HG03175 (cell line): ENCODE measurements at regions not wholly inside any gene's neighbourhood (a gene's known extent, or its start where the extent isn't known, plus 50 kb on each side); places are given as distances from the start of the nearest gene placed in this dataset.
"Not testable (repeated sequence)": the region's sequence is repeated elsewhere in the genome, so short reads cannot be mapped to it uniquely, and the experiment has no call there.

ENCODE experiments used
- ATAC-seq: cut with Tn5 transposase; IDR thresholded peaks from one replicate; pipeline ENCODE4 v1.9.1; 2021; ENCODE audit warnings: mild to moderate bottlenecking, moderate library complexity; ENCODE audit not compliant: unreplicated experiment

DNA sequence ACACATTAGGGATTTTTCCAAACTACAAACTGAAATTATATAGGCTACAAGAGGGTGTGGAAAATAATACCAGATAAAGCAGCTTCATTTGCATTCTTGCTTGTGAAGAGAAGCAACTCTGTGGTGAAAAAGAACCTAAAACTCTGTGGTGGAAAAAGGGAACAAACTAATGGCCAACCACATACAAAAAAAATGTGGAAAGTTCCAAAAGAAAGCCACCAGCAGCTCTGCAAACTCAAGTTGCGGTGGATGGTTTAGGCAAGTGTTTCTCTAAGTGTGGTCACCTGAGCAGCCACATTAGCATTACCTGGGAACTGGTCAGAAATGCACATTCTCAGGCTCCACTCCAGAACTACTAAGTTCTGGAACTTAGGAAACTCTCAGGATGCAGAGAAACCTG is 586.4 kb downstream of the ACTL7B start:
- no peak for ATAC-seq

GRCh38 chr9:108265065-108265464 is 590.7 kb downstream of the ACTL7B start:
- ATAC-seq, result no peak

DNA sequence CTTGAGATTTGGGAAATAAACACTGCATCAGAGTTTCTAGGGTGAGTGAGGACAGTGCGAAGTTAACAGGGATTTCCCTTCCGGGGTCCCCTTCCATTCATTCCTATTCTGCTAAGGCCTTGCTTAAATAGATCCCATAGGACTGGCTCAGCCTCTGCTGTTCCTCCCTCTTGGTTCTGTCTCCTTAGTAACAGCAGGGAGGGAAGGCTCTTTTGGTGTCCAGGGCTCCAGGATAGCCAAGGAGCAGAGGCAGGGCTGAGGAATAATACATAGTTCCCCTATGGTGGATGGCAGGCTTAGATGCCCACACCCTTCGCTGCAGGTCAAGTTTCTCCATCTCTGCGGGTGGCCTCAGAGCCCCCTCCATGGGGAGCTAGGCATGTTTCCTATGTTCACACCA is 591.7 kb downstream of the ACTL7B start:
- ATAC-seq, result no peak

GRCh38 chr9:108262836-108263235 is 593.0 kb downstream of the ACTL7B start:
- ATAC-seq, result no peak

DNA sequence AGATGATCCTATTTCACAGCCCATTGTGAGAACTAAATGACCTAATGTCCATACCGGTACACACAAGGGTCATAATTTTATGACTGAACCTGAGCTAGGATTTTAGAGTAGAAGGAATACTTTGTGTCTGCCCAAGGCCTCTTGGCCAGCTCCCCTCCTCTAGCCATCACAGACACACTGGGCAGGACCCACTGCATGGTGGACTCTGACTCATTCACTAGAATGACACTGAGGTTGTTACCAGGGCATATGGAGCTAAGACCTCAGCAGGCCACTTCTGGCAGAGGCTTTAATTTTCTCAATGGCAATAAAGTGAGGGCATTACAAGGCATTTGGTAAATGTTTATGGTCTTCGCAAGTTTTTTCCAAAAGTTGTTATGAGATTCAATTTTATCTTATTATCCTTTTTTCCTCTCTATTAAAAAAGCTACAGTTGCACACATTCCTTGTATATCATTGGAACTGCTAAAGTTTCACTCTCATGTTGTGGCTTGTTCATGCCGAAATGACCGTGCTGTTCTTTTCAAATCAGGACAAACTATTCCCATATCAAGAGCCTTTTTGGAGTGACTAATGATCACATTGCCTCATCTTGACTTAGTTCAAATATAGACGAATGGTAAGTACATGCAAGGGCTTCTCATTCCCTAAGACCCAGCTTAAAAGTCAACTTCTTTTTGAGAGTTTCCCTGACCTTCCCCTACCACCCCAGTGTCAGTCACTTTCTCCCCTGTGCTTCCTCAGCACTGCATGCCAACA is 595.7 kb downstream of the ACTL7B start:
- no peak for ATAC-seq

GRCh38 chr9:108258640-108259039 is 597.1 kb downstream of the ACTL7B start:
- no peak for ATAC-seq

DNA sequence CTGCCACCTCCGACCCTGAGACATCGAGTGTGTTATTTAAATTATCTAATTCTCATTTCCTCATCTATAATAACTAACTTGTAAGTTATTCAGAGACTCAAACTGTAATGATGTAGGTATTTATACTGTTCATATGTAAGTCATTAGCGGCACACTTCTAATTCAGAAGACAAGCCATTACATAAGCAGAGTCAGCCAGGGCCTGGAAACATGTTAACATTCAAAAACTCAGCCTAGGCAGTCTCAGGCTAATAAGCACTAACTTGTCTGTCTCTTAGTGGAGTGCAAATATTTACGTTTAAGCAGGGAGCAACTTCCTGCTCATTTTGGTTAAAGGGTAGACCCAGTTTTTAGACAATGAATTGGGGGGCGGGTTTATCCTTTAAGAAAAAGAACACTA is 598.4 kb downstream of the ACTL7B start:
- ATAC-seq, result no peak

DNA sequence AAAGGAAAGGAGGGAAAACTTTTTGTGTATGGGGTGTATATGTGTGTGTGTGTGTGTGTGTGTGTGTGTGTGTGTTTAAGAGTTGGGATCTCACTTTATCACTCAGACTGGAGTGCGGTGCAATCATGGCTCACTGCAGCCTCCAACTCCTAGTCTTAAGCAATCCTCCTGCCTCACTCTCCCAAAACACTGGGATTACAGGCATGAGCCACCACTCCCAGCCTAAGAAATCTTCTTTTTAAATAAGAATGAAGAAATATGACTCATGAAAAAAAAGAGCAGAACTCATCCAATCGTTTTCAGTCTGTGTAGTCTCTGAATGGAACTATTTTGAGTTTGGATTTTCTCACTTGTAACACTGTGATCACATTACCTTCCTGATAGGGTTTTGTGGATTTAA is 601.5 kb downstream of the ACTL7B start:
- no peak for ATAC-seq

DNA sequence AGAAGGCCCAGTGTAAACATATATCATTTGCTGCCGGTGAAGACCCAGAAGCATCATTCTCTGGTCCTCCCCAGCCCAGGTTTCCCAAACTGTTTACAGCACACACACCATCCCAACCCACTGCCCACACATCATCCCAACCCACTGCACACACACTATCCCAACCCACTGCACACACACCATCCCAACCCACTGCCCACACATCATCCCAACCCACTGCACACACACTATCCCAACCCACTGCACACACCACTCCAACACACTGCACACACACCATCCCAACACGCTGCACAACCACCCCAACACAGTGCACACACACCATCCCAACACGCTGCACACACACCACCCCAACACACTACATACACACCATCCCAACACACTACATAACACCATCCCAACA is 608.4 kb downstream of the ACTL7B start:
- not testable (repeated sequence) for ATAC-seq

DNA sequence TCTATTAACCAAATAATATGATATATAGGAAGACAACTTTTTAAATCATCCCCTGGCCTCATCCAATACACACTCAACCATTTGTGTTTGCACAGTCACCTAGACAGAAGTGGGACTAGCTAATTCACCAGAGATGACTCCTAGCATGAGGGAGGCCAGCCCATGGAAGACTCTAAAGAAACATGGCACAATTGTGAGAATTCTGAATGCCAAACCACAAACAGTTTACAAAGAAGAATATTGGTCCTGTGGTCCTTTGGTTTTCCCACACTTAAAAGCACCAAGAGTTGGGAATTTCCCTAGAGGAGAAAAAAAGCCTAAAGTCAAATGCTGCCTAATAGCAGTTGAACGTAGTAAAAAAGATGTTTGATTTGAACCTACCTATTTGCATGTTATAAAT is 609.9 kb downstream of the ACTL7B start:
- no peak for ATAC-seq

GRCh38 chr9:108245331-108245730 is 610.5 kb downstream of the ACTL7B start:
- no peak for ATAC-seq

DNA sequence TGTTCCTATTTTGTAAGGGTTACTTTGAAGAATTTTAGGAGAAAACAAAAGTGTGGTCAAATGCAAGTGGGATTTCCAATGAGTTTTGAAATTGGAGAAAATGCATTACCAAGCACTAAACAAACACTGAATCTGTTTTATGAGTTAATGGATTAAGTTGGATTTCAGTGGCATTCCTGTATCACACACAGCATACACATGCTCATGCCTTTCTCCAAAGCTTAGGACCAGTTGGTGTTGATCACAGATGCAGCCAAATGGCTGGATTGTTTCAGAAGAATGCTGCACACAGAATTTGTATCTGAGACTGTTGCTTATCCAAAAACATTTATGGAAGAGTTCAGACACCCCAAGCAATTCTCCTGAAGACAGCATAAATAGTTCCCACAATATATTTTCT is 611.1 kb downstream of the ACTL7B start:
- ATAC-seq, result no peak

DNA sequence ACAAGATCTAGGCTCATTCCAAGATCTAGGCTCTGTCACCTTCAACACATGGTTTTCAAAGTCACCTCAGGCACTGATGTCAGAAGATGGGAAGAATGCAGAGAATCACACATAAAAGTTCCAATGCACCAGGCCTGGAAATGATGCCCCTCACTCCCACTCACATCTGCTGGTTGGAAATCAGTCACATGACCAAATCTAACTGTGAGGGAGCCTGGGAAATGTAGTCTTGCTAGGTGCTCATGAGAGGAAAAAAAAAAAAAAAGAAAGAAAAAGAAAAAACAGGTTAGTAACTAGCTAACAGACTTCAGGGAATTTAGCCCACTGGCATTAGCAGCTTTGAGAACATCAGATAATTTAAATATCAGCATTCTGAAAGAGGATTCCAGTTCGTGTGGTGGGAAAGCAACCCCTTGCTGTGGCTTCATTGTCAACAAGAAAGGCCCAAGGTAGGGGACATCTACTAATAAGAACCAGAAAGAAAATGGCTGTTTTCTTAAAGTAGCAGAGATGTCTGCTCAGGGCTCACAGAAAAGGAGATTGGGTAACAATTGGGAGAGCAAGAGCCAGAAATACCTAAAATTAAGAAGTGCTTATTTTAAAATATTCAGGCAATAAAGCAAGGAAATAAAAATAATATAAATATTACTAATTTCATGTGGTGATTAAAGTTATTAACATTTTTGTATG is 614.3 kb downstream of the ACTL7B start:
- no peak for ATAC-seq

DNA sequence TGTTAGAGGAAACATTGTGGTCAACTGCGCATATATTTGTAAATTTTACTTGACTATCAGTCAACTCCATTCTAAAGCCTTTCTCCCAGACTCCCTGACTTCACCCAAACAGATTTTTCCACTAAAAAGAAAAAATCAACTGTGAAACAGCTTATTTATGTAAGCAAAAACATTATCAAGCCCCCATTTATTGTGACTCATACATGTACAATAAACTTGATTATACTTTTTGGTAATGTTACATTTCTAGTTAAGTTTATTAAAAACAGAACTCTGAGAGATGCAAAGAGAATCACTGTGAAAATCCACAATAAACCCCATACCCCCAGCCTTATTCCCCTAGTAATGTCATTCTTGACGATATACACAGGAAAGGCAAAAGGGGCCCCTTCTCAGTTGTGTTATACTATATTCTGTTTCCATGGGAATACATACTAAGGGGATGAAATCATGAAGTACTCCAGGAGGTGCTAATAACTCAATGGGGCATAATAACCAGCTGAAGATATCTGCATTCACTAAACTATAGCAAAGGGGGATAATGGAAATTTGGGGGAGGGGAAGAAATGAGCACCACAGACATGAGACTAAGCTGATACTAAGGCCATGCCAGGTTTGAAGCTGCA is 616.0 kb downstream of the ACTL7B start:
- no peak for ATAC-seq

DNA sequence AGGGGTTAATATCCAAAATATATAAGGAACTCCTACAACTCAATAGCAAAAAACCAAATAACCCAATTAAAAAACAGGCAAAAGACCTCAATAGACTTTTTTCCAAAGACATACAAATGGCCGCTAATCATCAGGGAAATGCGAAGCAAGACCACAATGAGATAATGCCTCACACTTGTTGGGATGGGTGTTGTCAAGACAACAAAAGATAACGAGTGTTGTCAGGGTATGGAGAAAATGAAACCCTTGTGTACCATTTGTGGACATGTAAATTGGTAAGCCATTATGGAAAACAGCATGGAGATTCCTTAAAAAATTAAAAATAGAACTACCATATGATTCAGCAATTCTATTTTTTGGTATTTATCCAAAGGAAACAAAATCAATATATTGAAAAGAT is 620.2 kb downstream of the ACTL7B start:
- no peak for ATAC-seq

DNA sequence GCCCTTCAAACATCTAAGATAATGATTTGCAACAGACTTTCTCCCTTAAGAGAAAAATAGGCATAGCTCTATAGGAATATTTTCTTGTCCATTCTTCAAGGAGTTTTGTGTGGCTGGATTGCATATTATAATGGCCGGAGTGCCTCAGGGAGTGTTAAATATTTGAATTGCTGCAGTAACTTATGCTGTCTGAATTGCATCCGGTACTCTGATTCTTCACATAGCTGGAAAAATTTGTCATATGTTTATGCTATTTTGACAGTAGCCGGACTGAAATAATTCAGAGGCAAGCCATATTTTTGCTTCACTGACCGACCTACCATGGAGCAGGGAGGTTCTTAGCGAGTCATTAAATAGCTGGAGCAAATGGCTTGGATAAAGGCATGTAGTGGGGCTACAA is 621.0 kb downstream of the ACTL7B start:
- ATAC-seq, result no peak

GRCh38 chr9:108225149-108225800 is 630.5 kb downstream of the ACTL7B start:
- no peak for ATAC-seq

DNA sequence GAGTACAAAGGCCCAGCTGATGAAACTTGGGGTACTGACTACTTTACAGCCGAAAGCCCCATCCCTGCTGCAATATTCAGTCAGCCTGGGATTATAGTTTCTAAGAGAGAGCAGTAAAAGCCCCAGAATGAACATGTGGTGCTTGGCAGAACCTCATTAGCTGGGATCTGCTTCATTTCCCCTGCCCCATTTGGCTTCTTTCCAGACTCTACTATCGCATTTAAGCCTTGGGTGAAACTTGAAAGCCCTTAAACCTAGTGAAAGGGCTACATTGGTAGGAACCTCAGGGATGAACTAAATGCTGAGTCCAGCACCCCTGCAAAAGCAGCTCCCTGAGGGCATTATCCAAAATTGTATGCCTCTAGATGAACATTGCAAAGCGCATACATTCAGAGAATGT is 631.1 kb downstream of the ACTL7B start:
- no peak for ATAC-seq

- ATAC-seq, result no peak
These were observed 636.1 kb downstream of the ACTL7B start for GRCh38 chr9:108219664-108220063.

GRCh38 chr9:108217431-108218349 is 638.1 kb downstream of the ACTL7B start:
- ATAC-seq, result no peak

DNA sequence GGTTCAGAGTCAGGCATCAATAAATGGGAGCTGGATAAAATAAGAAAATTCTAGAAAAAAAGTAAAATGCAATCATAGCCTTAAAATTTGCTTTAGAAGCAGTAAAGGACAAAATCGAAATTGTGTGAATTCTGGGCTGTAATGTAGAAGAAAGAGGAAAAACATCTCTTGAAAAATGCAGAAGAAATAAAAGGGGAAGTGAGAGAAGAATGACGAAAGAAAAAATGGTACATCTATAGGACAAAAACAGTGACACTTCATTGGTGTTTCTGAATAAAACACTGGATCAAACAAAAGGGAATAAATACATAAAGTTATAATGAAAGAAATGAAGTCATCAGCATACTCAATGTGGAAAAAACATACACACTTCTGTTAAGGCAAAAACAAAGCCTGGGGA is 642.3 kb downstream of the ACTL7B start:
- ATAC-seq, result no peak
